ENCODE measurements at regions not wholly inside any gene's neighbourhood (a gene's known extent, or its start where the extent isn't known, plus 50 kb on each side); places are given as distances from the start of the nearest gene placed in this dataset.

GRCh38 chr4:107153228-107153627 lies 117.1 kb upstream of the DKK2 start:
- no peak for DNase-seq

GRCh38 chr4:107151173-107151572 lies 115.1 kb upstream of the DKK2 start:
- DNase-seq, result no peak

- no peak for DNase-seq
These were observed 112.8 kb upstream of the DKK2 start for GRCh38 chr4:107148904-107149303.

GRCh38 chr4:107147873-107148272 lies 111.8 kb upstream of the DKK2 start:
- DNase-seq, result no peak

GRCh38 chr4:107138433-107138832 lies 102.3 kb upstream of the DKK2 start:
- DNase-seq, result no peak

GRCh38 chr4:107133965-107134653 lies 98.0 kb upstream of the DKK2 start:
- no peak for DNase-seq

GRCh38 chr4:107131295-107131694 lies 95.2 kb upstream of the DKK2 start:
- DNase-seq, result no peak

GRCh38 chr4:107130157-107130556 lies 94.0 kb upstream of the DKK2 start:
- no peak for DNase-seq

GRCh38 chr4:107129611-107130010 lies 93.5 kb upstream of the DKK2 start:
- no peak for DNase-seq

- no peak for DNase-seq
These were observed 93.0 kb upstream of the DKK2 start for GRCh38 chr4:107129076-107129475.

- DNase-seq, result no peak
These were observed 92.0 kb upstream of the DKK2 start for GRCh38 chr4:107128116-107128515.

- DNase-seq, result no peak
These were observed 89.4 kb upstream of the DKK2 start for GRCh38 chr4:107125496-107125895.

GRCh38 chr4:107122736-107123135 lies 86.6 kb upstream of the DKK2 start:
- no peak for DNase-seq

GRCh38 chr4:107120661-107121060 lies 84.5 kb upstream of the DKK2 start:
- DNase-seq, result peak; percentile 10

GRCh38 chr4:107117726-107118125 lies 81.6 kb upstream of the DKK2 start:
- no peak for DNase-seq

- no peak for DNase-seq
These were observed 79.2 kb upstream of the DKK2 start for GRCh38 chr4:107115185-107115847.

- no peak for DNase-seq
These were observed 77.9 kb upstream of the DKK2 start for GRCh38 chr4:107114059-107114458.

- no peak for DNase-seq
These were observed 62.3 kb upstream of the DKK2 start for GRCh38 chr4:107098401-107098800.

- no peak for DNase-seq
These were observed 58.9 kb upstream of the DKK2 start for GRCh38 chr4:107094976-107095375.

- no peak for DNase-seq
These were observed 58.2 kb upstream of the DKK2 start for GRCh38 chr4:107094332-107094731.

All from eye (tissue), 1 donor.